ENCODE measurements at regions not wholly inside any gene's neighbourhood (a gene's known extent, or its start where the extent isn't known, plus 50 kb on each side); places are given as distances from the start of the nearest gene placed in this dataset.

GRCh38 chr9:80932947-80933780 is 756.2 kb downstream of the TLE1 start (continued):
- no peak for TF ChIP-seq KDM6A (CRISPR knock-in tag; IDR thresholded peaks at IDR 0.05; ENCODE audit: low read depth)
- no peak for TF ChIP-seq THRA (CRISPR knock-in tag; IDR thresholded peaks at IDR 0.05; ENCODE audit: borderline replicate concordance)

GRCh38 chr9:80932181-80932580 is 757.2 kb downstream of the TLE1 start:
- no TSS peak for BruUV-seq (replicated peaks)
- Histone ChIP-seq H3K79me2 (ENCODE audit: insufficient read depth, low read length) (no peaks in the 10 kb centered on the region), H3K9me3 (ENCODE audit: low read length) (no peaks in the 10 kb centered on the region; the same call in 1 of the 2 replicates), H3K36me3 (replicated peaks in 1 of 2; ENCODE audit: control insufficient read depth in 1 of 2, insufficient read depth in 2 of 2, low read length in 2 of 2) (no peaks in the 10 kb centered on the region), H3K4me2 (ENCODE audit: low read depth, low read length) (no peak overlapping the region), H3K4me3 (replicated peaks in 1 of 3; ENCODE audit: insufficient read depth in 1 of 3, low read depth in 2 of 3, low read length in 3 of 3) (no peak overlapping the region), H4K20me1 (ENCODE audit: insufficient read depth, low read length) (no peaks in the 10 kb centered on the region), H3K27me3 (ENCODE audit: control insufficient read depth in 1 of 2, insufficient read depth in 2 of 2, low read length in 2 of 2) (no peaks in the 10 kb centered on the region), H3K9ac (ENCODE audit: insufficient read depth, low read depth, low read length) (no peak overlapping the region), H3K27ac (ENCODE audit: extremely low read length, insufficient read depth, low read length) (no peak overlapping the region), H2AFZ (ENCODE audit: low read length) (no peak overlapping the region), H3K4me1 (ENCODE audit: insufficient read depth, low read length) (no peaks in the 10 kb centered on the region)
- WGBS (ENCODE audit: low lambda C conversion rate) = 0% methylated on average over 3 of the region's 3 CpGs
- intact Hi-C loops (cut with micrococcal nuclease; ENCODE audit: unreplicated experiment) (no loop called here), in situ Hi-C loops (cut with HindIII; ENCODE audit: extremely low pct_ligation_motif_present, low pct_unique_long_range_greater_than_20kb) (no loop called here)
- ATAC-seq = no peak
- ChIA-PET POLR2A (no interaction called here), CTCF (ENCODE audit: low intra/inter-chr PET ratio, low total read pairs) (no interaction called here)
- FAIRE-seq = no peak
- DNase-seq (ENCODE audit: low spot score) = no peak
- TF ChIP-seq U2AF2 (IDR thresholded peaks at IDR 0.05; ENCODE audit: low read depth, low read length) (no peak), ZNF724P (CRISPR knock-in tag; IDR thresholded peaks at IDR 0.05; ENCODE audit: borderline replicate concordance) (no peak), EP300 (IDR thresholded peaks at IDR 0.05; ENCODE audit: low read depth in 2 of 2, low read length in 2 of 2) (no peak), EP300 (CRISPR knock-in tag; IDR thresholded peaks at IDR 0.05; ENCODE audit: borderline replicate concordance) (no peak), ZFP36L2 (CRISPR knock-in tag; IDR thresholded peaks at IDR 0.05) (no peak), TBP (CRISPR knock-in tag; IDR thresholded peaks at IDR 0.05) (no peak), PPARG (CRISPR knock-in tag; conservative IDR thresholded peaks at IDR 0.05) (no peak), MXI1 (IDR thresholded peaks at IDR 0.05; ENCODE audit: borderline replicate concordance, low read depth, low read length) (no peak), RCOR2 (CRISPR knock-in tag; IDR thresholded peaks at IDR 0.05) (no peak), ZNF343 (CRISPR knock-in tag; IDR thresholded peaks at IDR 0.05) (no peak), ZNF883 (CRISPR knock-in tag; IDR thresholded peaks at IDR 0.05; ENCODE audit: not compliant biosample characterization) (no peak), ZBTB8A (CRISPR knock-in tag; IDR thresholded peaks at IDR 0.05; ENCODE audit: borderline replicate concordance, low read depth) (no peak), HOXA5 (CRISPR knock-in tag; IDR thresholded peaks at IDR 0.05) (no peak), AHDC1 (CRISPR knock-in tag; IDR thresholded peaks at IDR 0.05; ENCODE audit: borderline replicate concordance) (no peak), NCOA1 (CRISPR knock-in tag; IDR thresholded peaks at IDR 0.05) (no peak), SNAPC2 (CRISPR knock-in tag; IDR thresholded peaks at IDR 0.05) (no peak)
